ENCODE measurements at regions not wholly inside any gene's neighbourhood (a gene's known extent, or its start where the extent isn't known, plus 50 kb on each side); places are given as distances from the start of the nearest gene placed in this dataset.

DNA sequence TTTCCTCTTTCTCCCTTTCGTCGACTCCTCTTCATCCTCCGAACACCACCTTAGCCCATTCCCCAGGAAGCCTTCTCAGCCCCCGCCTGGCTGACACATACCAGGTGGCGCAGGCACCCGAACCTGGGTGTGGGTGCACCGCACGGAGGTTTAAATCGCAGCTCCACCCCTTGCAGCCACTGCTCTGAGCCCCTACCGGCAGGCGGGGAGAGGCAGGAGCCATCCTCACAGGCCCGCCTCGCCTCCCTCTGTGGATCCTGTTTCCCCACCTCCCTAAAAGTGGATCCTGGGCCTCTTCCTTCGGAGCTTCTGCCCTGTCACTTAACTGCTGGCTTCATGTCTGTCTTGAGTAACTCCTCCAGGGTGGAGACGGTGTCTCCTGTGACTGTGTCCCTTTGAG lies 110.7 kb downstream of the OLFM1 start:
- DNase-seq (ENCODE audit: low read depth, low spot score), result no peak
- ChIA-PET POLR2A (no interaction called here), CTCF (no interaction called here)
- Histone ChIP-seq H3K27me3 (ENCODE audit: control insufficient read depth, insufficient read depth, low read length) (no peaks in the 10 kb centered on the region; the same call in 1 of the 2 replicates), H3K9me3 (ENCODE audit: control insufficient read depth, insufficient read depth, low read depth, low read length) (no peaks in the 10 kb centered on the region), H3K27ac (ENCODE audit: low read length) (no peak overlapping the region), H3K4me1 (ENCODE audit: control insufficient read depth, insufficient read depth, low read length) (no peaks in the 10 kb centered on the region), H3K4me3 (ENCODE audit: low read depth in 2 of 2, low read length in 2 of 2) (no peak overlapping the region), H3K36me3 (ENCODE audit: control insufficient read depth, insufficient read depth, low read length) (no peaks in the 10 kb centered on the region)
- intact Hi-C loops (cut with micrococcal nuclease; ENCODE audit: unreplicated experiment), result no loop called here
- TF ChIP-seq SIN3A (IDR thresholded peaks at IDR 0.05; ENCODE audit: borderline replicate concordance, insufficient read depth, low read depth, low read length) (no peak), POLR2AphosphoS5 (IDR thresholded peaks at IDR 0.05; ENCODE audit: low read depth, low read length) (no peak), TCF7L2 (IDR thresholded peaks at IDR 0.05; ENCODE audit: low read depth, low read length) (no peak)
- TF ChIP-seq, protein P1, sequence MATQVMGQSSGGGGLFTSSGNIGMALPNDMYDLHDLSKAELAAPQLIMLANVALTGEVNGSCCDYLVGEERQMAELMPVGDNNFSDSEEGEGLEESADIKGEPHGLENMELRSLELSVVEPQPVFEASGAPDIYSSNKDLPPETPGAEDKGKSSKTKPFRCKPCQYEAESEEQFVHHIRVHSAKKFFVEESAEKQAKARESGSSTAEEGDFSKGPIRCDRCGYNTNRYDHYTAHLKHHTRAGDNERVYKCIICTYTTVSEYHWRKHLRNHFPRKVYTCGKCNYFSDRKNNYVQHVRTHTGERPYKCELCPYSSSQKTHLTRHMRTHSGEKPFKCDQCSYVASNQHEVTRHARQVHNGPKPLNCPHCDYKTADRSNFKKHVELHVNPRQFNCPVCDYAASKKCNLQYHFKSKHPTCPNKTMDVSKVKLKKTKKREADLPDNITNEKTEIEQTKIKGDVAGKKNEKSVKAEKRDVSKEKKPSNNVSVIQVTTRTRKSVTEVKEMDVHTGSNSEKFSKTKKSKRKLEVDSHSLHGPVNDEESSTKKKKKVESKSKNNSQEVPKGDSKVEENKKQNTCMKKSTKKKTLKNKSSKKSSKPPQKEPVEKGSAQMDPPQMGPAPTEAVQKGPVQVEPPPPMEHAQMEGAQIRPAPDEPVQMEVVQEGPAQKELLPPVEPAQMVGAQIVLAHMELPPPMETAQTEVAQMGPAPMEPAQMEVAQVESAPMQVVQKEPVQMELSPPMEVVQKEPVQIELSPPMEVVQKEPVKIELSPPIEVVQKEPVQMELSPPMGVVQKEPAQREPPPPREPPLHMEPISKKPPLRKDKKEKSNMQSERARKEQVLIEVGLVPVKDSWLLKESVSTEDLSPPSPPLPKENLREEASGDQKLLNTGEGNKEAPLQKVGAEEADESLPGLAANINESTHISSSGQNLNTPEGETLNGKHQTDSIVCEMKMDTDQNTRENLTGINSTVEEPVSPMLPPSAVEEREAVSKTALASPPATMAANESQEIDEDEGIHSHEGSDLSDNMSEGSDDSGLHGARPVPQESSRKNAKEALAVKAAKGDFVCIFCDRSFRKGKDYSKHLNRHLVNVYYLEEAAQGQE (IDR thresholded peaks at IDR 0.05; ENCODE audit: insufficient read depth in 1 of 2, low read depth in 2 of 2, low read length in 1 of 2), result no peak
- TF ChIP-seq, protein P2, sequence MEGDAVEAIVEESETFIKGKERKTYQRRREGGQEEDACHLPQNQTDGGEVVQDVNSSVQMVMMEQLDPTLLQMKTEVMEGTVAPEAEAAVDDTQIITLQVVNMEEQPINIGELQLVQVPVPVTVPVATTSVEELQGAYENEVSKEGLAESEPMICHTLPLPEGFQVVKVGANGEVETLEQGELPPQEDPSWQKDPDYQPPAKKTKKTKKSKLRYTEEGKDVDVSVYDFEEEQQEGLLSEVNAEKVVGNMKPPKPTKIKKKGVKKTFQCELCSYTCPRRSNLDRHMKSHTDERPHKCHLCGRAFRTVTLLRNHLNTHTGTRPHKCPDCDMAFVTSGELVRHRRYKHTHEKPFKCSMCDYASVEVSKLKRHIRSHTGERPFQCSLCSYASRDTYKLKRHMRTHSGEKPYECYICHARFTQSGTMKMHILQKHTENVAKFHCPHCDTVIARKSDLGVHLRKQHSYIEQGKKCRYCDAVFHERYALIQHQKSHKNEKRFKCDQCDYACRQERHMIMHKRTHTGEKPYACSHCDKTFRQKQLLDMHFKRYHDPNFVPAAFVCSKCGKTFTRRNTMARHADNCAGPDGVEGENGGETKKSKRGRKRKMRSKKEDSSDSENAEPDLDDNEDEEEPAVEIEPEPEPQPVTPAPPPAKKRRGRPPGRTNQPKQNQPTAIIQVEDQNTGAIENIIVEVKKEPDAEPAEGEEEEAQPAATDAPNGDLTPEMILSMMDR (IDR thresholded peaks at IDR 0.05), result no peak
- no TSS peak for BruUV-seq (replicated peaks)
- in situ Hi-C loops (cut with HindIII; ENCODE audit: low pct_unique_long_range_greater_than_20kb, low sequenced_read_pairs), result no loop called here
- ATAC-seq, result no peak

DNA sequence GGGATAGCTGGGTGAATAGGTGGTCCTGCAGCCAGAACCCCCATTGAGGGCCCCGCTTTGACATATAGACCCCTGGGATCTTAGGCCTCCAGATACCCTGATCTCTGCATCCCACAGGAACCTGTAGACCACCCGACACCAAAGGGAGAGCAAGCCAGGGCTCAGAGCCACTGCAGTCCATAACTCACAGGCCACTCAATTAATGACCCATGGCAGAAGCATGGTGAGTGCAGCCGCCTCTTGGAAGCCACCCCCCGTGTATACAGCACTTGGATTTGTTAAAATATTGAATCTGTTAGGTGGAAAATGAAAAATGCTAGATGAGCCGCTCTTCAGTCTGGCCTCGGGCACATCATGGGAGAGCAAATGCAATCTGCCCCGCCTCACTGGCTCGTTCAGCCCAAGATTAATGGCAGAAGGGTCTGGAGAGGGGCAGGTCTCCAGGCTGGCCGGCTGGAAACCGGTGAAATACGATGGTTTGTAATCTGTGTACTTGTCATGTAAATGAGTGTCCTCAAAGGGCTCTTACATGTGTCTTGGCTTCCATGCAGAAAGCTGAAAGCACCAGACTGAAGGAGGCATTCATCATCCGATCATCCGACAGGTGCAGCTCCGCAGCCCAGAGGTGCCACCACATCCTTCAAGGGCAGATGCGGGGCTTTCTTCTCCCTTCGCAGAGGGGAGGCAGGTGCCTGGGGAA lies 111.3 kb downstream of the OLFM1 start:
- POLR2A ChIA-PET, result no interaction called here
- Histone ChIP-seq H3K4me3 (ENCODE audit: low read depth in 2 of 2, low read length in 2 of 2) (no peak overlapping the region), H3K4me1 (ENCODE audit: control insufficient read depth, insufficient read depth, low read length) (no peaks in the 10 kb centered on the region), H3K27me3 (ENCODE audit: control insufficient read depth, insufficient read depth, low read length) (no peaks in the 10 kb centered on the region; the same call in 1 of the 2 replicates), H3K36me3 (ENCODE audit: control insufficient read depth, insufficient read depth, low read length) (no peaks in the 10 kb centered on the region), H3K27ac (ENCODE audit: low read length) (no peak overlapping the region), H3K9me3 (ENCODE audit: control insufficient read depth, insufficient read depth, low read depth, low read length) (no peaks in the 10 kb centered on the region)
- CTCF ChIA-PET, result no interaction called here
- no TSS peak for BruUV-seq (replicated peaks)
- in situ Hi-C loops (cut with HindIII; ENCODE audit: low pct_unique_long_range_greater_than_20kb, low sequenced_read_pairs), result no loop called here
- intact Hi-C loops (cut with micrococcal nuclease; ENCODE audit: unreplicated experiment), result no loop called here
- no peak for DNase-seq (ENCODE audit: low read depth, low spot score)
- no peak for ATAC-seq
- TF ChIP-seq, protein P1 (IDR thresholded peaks at IDR 0.05; ENCODE audit: insufficient read depth in 1 of 2, low read depth in 2 of 2, low read length in 1 of 2), result no peak
- TF ChIP-seq TCF7L2 (IDR thresholded peaks at IDR 0.05; ENCODE audit: low read depth, low read length), result no peak
- no peak for TF ChIP-seq SIN3A (IDR thresholded peaks at IDR 0.05; ENCODE audit: borderline replicate concordance, insufficient read depth, low read depth, low read length)
- TF ChIP-seq, protein P2 (IDR thresholded peaks at IDR 0.05), result no peak
- TF ChIP-seq POLR2AphosphoS5 (IDR thresholded peaks at IDR 0.05; ENCODE audit: low read depth, low read length), result no peak
